ENCODE measurements at regions not wholly inside any gene's neighbourhood (a gene's known extent, or its start where the extent isn't known, plus 50 kb on each side); places are given as distances from the start of the nearest gene placed in this dataset.

DNA sequence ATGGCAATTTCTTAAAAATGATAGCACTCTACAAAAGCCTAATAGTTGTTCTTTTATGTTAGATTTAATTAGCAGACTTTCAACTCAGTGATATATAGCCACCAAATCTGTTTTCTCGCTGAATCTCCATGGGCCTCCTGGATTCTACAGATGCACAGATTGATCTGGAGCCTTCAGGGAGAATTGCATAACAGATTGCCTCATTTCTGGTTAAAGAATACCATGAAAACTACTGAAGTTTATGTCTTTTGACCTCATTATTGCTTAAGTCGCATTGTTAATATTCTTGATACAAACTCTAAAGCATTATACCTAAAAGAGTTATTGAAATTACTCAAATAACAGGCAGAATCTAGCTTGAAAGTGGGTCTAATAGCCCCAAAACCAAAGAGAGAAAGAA, 53.7 kb upstream of the PRR20A start:
- TF ChIP-seq, protein P1, sequence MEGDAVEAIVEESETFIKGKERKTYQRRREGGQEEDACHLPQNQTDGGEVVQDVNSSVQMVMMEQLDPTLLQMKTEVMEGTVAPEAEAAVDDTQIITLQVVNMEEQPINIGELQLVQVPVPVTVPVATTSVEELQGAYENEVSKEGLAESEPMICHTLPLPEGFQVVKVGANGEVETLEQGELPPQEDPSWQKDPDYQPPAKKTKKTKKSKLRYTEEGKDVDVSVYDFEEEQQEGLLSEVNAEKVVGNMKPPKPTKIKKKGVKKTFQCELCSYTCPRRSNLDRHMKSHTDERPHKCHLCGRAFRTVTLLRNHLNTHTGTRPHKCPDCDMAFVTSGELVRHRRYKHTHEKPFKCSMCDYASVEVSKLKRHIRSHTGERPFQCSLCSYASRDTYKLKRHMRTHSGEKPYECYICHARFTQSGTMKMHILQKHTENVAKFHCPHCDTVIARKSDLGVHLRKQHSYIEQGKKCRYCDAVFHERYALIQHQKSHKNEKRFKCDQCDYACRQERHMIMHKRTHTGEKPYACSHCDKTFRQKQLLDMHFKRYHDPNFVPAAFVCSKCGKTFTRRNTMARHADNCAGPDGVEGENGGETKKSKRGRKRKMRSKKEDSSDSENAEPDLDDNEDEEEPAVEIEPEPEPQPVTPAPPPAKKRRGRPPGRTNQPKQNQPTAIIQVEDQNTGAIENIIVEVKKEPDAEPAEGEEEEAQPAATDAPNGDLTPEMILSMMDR (IDR thresholded peaks at IDR 0.05; ENCODE audit: low read depth, low read length, missing control alignments): no peak
- DNase-seq (ENCODE audit: low read depth): no peak
- in situ Hi-C loops (cut with HindIII; ENCODE audit: low sequenced_read_pairs): no loop called here
- no peak overlapping the region for H3K4me3 ChIP-seq (ENCODE audit: low read depth, low read length)
